ENCODE measurements at regions not wholly inside any gene's neighbourhood (a gene's known extent, or its start where the extent isn't known, plus 50 kb on each side); places are given as distances from the start of the nearest gene placed in this dataset.
"Not testable (repeated sequence)": the region's sequence is repeated elsewhere in the genome, so short reads cannot be mapped to it uniquely, and the experiment has no call there.

- DNase-seq (ENCODE audit: low read depth in 2 of 2, low spot score in 1 of 2), result no peak
Measured at GRCh38 chr1:213761845-213762407, 225.8 kb upstream of the PROX1 start.

- no peak for DNase-seq (ENCODE audit: low read depth in 2 of 2, low spot score in 1 of 2)
Measured at GRCh38 chr1:213767683-213768082, 220.1 kb upstream of the PROX1 start.

- DNase-seq (ENCODE audit: low read depth in 2 of 2, low spot score in 1 of 2), result no peak
Measured at GRCh38 chr1:213772128-213773063, 215.4 kb upstream of the PROX1 start.

- no peak for DNase-seq (ENCODE audit: low read depth in 2 of 2, low spot score in 1 of 2)
Measured at GRCh38 chr1:213773975-213774374, 213.8 kb upstream of the PROX1 start.

- no peak for DNase-seq (ENCODE audit: low read depth in 2 of 2, low spot score in 1 of 2)
Measured at GRCh38 chr1:213776969-213777368, 210.8 kb upstream of the PROX1 start.

GRCh38 chr1:213779228-213779627 is 208.5 kb upstream of the PROX1 start:
- DNase-seq (ENCODE audit: low read depth in 2 of 2, low spot score in 1 of 2), result no peak

GRCh38 chr1:213782941-213783672 is 204.7 kb upstream of the PROX1 start:
- DNase-seq (ENCODE audit: low read depth in 2 of 2, low spot score in 1 of 2), result no peak

GRCh38 chr1:213783893-213784292 is 203.9 kb upstream of the PROX1 start:
- DNase-seq (ENCODE audit: low read depth in 2 of 2, low spot score in 1 of 2), result no peak

GRCh38 chr1:213786683-213787082 is 201.1 kb upstream of the PROX1 start:
- no peak for DNase-seq (ENCODE audit: low read depth in 2 of 2, low spot score in 1 of 2)

GRCh38 chr1:213790565-213790964 is 197.2 kb upstream of the PROX1 start:
- DNase-seq (ENCODE audit: low read depth in 2 of 2, low spot score in 1 of 2), result no peak

- no peak for DNase-seq (ENCODE audit: low read depth in 2 of 2, low spot score in 1 of 2)
Measured at GRCh38 chr1:213793482-213794067, 194.2 kb upstream of the PROX1 start.

- no peak for DNase-seq (ENCODE audit: low read depth in 2 of 2, low spot score in 1 of 2)
Measured at GRCh38 chr1:213796525-213796924, 191.2 kb upstream of the PROX1 start.

- DNase-seq (ENCODE audit: low read depth in 2 of 2, low spot score in 1 of 2), result not testable (repeated sequence)
Measured at GRCh38 chr1:213808288-213808687, 179.5 kb upstream of the PROX1 start.

GRCh38 chr1:213817156-213817555 is 170.6 kb upstream of the PROX1 start:
- DNase-seq (ENCODE audit: low read depth in 2 of 2, low spot score in 1 of 2), result no peak

GRCh38 chr1:213820362-213821149 is 167.2 kb upstream of the PROX1 start:
- no peak for DNase-seq (ENCODE audit: low read depth in 2 of 2, low spot score in 1 of 2)

- DNase-seq (ENCODE audit: low read depth in 2 of 2, low spot score in 1 of 2), result no peak
Measured at GRCh38 chr1:213821175-213821942, 166.4 kb upstream of the PROX1 start.

GRCh38 chr1:213821943-213822334 is 165.8 kb upstream of the PROX1 start:
- no peak for DNase-seq (ENCODE audit: low read depth in 2 of 2, low spot score in 1 of 2)

GRCh38 chr1:213826891-213827290 is 160.9 kb upstream of the PROX1 start:
- DNase-seq (ENCODE audit: low read depth in 2 of 2, low spot score in 1 of 2), result no peak

GRCh38 chr1:213828867-213829266 is 158.9 kb upstream of the PROX1 start:
- DNase-seq (ENCODE audit: low read depth in 2 of 2, low spot score in 1 of 2), result no peak

GRCh38 chr1:213829780-213830179 is 158.0 kb upstream of the PROX1 start:
- DNase-seq (ENCODE audit: low read depth in 2 of 2, low spot score in 1 of 2), result no peak

Data from stimulated activated CD8-positive, alpha-beta memory T cell treated with anti-CD3 and anti-CD28 coated beads, Interleukin-4, amount 100 ng/mL, for 1 hour (primary cell).